KMS-11 (cell line): ENCODE measurements at regions not wholly inside any gene's neighbourhood (a gene's known extent, or its start where the extent isn't known, plus 50 kb on each side); places are given as distances from the start of the nearest gene placed in this dataset.

Source experiments
- H2AFZ ChIP-seq: fragments of 200-600 bp; sonication (generic); 2 replicates; pipeline ENCODE4 v1.6.1; 2016; ENCODE audit warnings: antibody characterized with exemption, mixed run types, low read depth
- H3K27ac ChIP-seq: fragments of 200-600 bp; sonication (generic); 2 replicates; pipeline ENCODE4 v1.6.1; 2016; ENCODE audit warnings: mild to moderate bottlenecking, mixed run types
- H3K27me3 ChIP-seq: fragments of 200-600 bp; sonication (generic); 2 replicates; pipeline ENCODE4 v1.6.1; 2017; ENCODE audit warnings: mild to moderate bottlenecking, low read depth, mixed run types, moderate library complexity; ENCODE audit not compliant: insufficient read depth
- H3K36me3 ChIP-seq: fragments of 200-600 bp; sonication (generic); 2 replicates; pipeline ENCODE4 v1.6.1; 2017; ENCODE audit warnings: mild to moderate bottlenecking, mixed run types; ENCODE audit not compliant: insufficient read depth
- H3K4me1 ChIP-seq: fragments of 200-600 bp; sonication (generic); 2 replicates; pipeline ENCODE4 v1.6.1; 2016; ENCODE audit warnings: mild to moderate bottlenecking, low read depth, mixed run types; ENCODE audit not compliant: poor library complexity, severe bottlenecking
- H3K4me2 ChIP-seq: fragments of 200-600 bp; sonication (generic); 2 replicates; pipeline ENCODE4 v1.7.0; 2016; ENCODE audit warnings: mild to moderate bottlenecking, mixed run types
- H3K4me3 ChIP-seq: fragments of 200-600 bp; sonication (generic); IDR thresholded peaks from 2 replicates; pipeline ENCODE4 v1.6.1; 2017; ENCODE audit warnings: low read depth, low read length, mixed read lengths; ENCODE audit not compliant: insufficient read depth
- H3K79me2 ChIP-seq: fragments of 200-600 bp; sonication (generic); 2 replicates; pipeline ENCODE4 v1.6.1; 2016; ENCODE audit warnings: low read depth, mixed run types; ENCODE audit not compliant: insufficient read depth
- H3K9ac ChIP-seq: fragments of 200-600 bp; sonication (generic); 2 replicates; pipeline ENCODE4 v1.6.1; 2016; ENCODE audit warnings: mild to moderate bottlenecking, mixed run types
- H4K20me1 ChIP-seq: fragments of 200-600 bp; sonication (generic); 2 replicates; pipeline ENCODE4 v1.6.1; 2016; ENCODE audit warnings: mild to moderate bottlenecking, mixed run types; ENCODE audit not compliant: insufficient read depth
- TF ChIP-seq, protein P1 (sequence below): fragments of 200-600 bp; sonication (generic); conservative IDR thresholded peaks from 2 replicates; pipeline ENCODE4 v1.6.1; 2017; ENCODE audit warnings: low read depth, mild to moderate bottlenecking, antibody characterized with exemption, low read length, moderate library complexity, mixed read lengths

DNA sequence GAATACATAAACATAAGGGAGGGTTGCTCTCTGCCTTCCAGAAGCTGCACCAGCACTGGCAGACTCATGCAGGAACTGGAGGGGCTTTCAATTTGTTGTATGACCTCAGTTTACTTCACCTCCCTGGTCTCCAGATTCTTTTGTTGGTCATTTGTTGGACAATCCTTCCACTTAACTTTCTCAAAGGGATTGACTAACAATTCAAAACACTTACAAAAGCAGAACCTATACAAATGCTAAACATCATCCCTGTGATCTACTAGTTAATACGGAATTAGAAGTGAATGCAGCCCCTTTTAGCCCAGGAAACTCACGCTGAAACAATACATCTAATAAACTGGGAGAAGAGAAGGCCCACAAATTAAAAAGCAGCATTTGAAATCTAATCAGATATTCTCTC, 404.6 kb upstream of the BRINP1 start:
- Histone ChIP-seq H3K36me3 (no peaks in the 10 kb centered on the region), H3K27ac (no peak overlapping the region), H3K9ac (no peak overlapping the region), H4K20me1 (no peaks in the 10 kb centered on the region), H3K79me2 (no peaks in the 10 kb centered on the region), H2AFZ (no peak overlapping the region), H3K4me3 (no peak overlapping the region), H3K27me3 (no peaks in the 10 kb centered on the region), H3K4me2 (no peak overlapping the region), H3K4me1 (no peaks in the 10 kb centered on the region)
- TF ChIP-seq, protein P1, sequence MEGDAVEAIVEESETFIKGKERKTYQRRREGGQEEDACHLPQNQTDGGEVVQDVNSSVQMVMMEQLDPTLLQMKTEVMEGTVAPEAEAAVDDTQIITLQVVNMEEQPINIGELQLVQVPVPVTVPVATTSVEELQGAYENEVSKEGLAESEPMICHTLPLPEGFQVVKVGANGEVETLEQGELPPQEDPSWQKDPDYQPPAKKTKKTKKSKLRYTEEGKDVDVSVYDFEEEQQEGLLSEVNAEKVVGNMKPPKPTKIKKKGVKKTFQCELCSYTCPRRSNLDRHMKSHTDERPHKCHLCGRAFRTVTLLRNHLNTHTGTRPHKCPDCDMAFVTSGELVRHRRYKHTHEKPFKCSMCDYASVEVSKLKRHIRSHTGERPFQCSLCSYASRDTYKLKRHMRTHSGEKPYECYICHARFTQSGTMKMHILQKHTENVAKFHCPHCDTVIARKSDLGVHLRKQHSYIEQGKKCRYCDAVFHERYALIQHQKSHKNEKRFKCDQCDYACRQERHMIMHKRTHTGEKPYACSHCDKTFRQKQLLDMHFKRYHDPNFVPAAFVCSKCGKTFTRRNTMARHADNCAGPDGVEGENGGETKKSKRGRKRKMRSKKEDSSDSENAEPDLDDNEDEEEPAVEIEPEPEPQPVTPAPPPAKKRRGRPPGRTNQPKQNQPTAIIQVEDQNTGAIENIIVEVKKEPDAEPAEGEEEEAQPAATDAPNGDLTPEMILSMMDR = no peak

DNA sequence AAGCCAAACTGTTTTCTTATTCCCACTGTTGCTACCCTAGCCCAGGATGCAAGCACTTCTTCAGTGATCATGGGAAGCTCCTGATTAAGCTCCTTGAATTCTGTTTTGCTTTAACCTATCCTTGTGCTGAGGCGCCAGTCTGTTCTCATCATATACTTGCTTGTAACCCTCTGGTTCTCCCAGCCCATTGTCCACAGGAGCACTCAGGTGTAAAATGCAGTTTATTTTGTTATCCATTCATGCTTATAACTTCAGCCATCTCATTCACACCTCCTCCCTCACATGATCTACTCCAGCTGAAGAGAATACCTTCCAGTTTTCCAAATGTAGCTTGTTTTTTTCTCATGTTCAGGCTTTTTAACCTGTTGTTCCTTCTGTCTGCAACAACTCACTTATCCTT, 402.1 kb upstream of the BRINP1 start:
- TF ChIP-seq, protein P1 = no peak
- no peaks in the 10 kb centered on the region for H3K79me2 ChIP-seq
- no peak overlapping the region for H2AFZ ChIP-seq
- H3K9ac ChIP-seq = no peak overlapping the region
- H3K4me1 ChIP-seq = no peaks in the 10 kb centered on the region
- no peaks in the 10 kb centered on the region for H3K27me3 ChIP-seq
- H3K4me2 ChIP-seq = no peak overlapping the region
- no peaks in the 10 kb centered on the region for H3K36me3 ChIP-seq
- no peak overlapping the region for H3K27ac ChIP-seq
- no peak overlapping the region for H3K4me3 ChIP-seq
- H4K20me1 ChIP-seq = no peaks in the 10 kb centered on the region

DNA sequence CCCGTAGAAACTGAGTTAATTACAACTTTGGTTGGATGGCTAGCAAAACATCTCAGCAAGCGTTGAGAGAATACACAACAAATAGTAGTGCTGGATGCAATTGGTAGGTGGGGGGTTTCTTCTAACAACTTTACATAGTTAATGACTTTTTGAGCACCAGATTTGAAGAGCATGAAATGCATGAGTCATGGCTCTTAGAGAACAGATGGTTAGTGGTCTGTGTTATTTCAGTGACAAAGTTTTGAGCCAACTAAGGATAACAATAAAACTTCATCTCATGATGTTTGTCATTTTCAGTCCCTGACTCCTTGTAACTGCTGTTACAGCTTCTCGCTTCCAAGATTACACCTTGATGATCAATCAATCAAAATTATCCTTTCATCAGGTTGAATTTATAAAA, 399.0 kb upstream of the BRINP1 start:
- H3K27me3 ChIP-seq = no peaks in the 10 kb centered on the region
- no peak overlapping the region for H3K4me3 ChIP-seq
- TF ChIP-seq, protein P1 = no peak
- H4K20me1 ChIP-seq = no peaks in the 10 kb centered on the region
- no peak overlapping the region for H3K27ac ChIP-seq
- H3K36me3 ChIP-seq = no peaks in the 10 kb centered on the region
- no peak overlapping the region for H3K9ac ChIP-seq
- no peaks in the 10 kb centered on the region for H3K79me2 ChIP-seq
- no peak overlapping the region for H3K4me2 ChIP-seq
- no peak overlapping the region for H2AFZ ChIP-seq
- H3K4me1 ChIP-seq = no peaks in the 10 kb centered on the region

DNA sequence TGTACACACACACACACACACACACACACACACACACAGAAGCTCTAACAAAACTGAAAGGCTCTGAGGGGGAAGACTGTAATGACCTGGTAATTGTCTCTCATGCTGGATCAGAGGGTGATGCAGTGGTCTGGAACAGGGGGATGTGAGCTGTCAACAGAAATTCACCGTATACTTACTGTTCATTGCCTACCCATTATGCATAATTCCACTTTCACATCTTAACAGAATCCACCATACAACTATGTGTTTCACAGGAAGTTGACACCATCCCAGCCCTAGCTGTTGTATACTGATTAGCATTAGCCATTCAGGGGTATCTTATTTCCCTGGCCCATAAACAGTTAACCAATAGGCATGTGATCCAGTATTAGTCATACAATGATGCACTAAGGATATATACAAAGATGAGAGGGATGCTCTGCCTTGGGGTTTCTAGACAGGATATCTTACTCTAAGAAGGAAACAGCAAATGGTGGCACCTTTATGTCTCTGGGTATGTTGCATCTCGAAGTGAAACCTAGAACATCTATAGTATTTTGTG, 396.5 kb upstream of the BRINP1 start:
- Histone ChIP-seq H3K4me1 (no peaks in the 10 kb centered on the region), H3K4me3 (no peak overlapping the region), H3K36me3 (no peaks in the 10 kb centered on the region)

More for the DNA sequence above, 396.5 kb upstream of the BRINP1 start:
- Histone ChIP-seq H3K27me3 (no peaks in the 10 kb centered on the region), H3K27ac (no peak overlapping the region), H3K79me2 (no peaks in the 10 kb centered on the region), H3K4me2 (no peak overlapping the region), H2AFZ (no peak overlapping the region), H4K20me1 (no peaks in the 10 kb centered on the region), H3K9ac (no peak overlapping the region)
- TF ChIP-seq, protein P1 = no peak
